NT2/D1 (cell line): ENCODE measurements at regions not wholly inside any gene's neighbourhood (a gene's known extent, or its start where the extent isn't known, plus 50 kb on each side); places are given as distances from the start of the nearest gene placed in this dataset.
"Not testable (repeated sequence)": the region's sequence is repeated elsewhere in the genome, so short reads cannot be mapped to it uniquely, and the experiment has no call there.

Experiments
- DNase-seq: peaks from one replicate; pipeline ENCODE4 v3.0.0-alpha.2; 2011; ENCODE audit warnings: low read depth, low spot score
- H3K27me3 ChIP-seq: 2 replicates; pipeline ENCODE4 v1.6.0; 2011; ENCODE audit warnings: mild to moderate bottlenecking; ENCODE audit not compliant: insufficient read length, insufficient read depth
- H3K36me3 ChIP-seq: 2 replicates; pipeline ENCODE4 v1.6.1; 2011; ENCODE audit warnings: mild to moderate bottlenecking, low read length, mixed read lengths; ENCODE audit not compliant: insufficient read depth, insufficient read length
- H3K4me1 ChIP-seq: 2 replicates; pipeline ENCODE4 v1.5.1; 2011; ENCODE audit not compliant: insufficient read depth, insufficient read length
- H3K4me3 ChIP-seq: 2 replicates; pipeline ENCODE4 v1.5.1; 2011; ENCODE audit warnings: low read depth; ENCODE audit not compliant: insufficient read length
- H3K9ac ChIP-seq: 2 replicates; pipeline ENCODE4 v1.6.0; 2011; ENCODE audit warnings: low read depth; ENCODE audit not compliant: insufficient read length
- H3K9me3 ChIP-seq: 2 replicates; pipeline ENCODE4 v1.5.1; 2011; ENCODE audit warnings: mild to moderate bottlenecking, low read length; ENCODE audit not compliant: insufficient read depth
- SUZ12 ChIP-seq: IDR thresholded peaks from 2 replicates; pipeline ENCODE4 v1.6.1; 2011; ENCODE audit not compliant: insufficient read length, insufficient read depth; ENCODE audit errors: extremely low read depth
- YY1 ChIP-seq: IDR thresholded peaks from 2 replicates; pipeline ENCODE4 v1.6.1; 2011; ENCODE audit not compliant: insufficient read length, insufficient read depth
- ZNF274 ChIP-seq: IDR thresholded peaks from 2 replicates; pipeline ENCODE4 v1.6.1; 2011; ENCODE audit warnings: mild to moderate bottlenecking, low read depth, low read length

GRCh38 chr21:31819692-31820091 lies 53.1 kb upstream of the HUNK start:
- not testable (repeated sequence) for H3K9ac ChIP-seq, H3K4me1 ChIP-seq, H3K4me3 ChIP-seq, H3K36me3 ChIP-seq, DNase-seq, H3K27me3 ChIP-seq
- H3K9me3 ChIP-seq = peaks cover 20% of the 10 kb centered on the region

GRCh38 chr21:31814356-31814755 lies 58.5 kb upstream of the HUNK start:
- H3K9me3 ChIP-seq, DNase-seq, H3K4me1 ChIP-seq, H3K4me3 ChIP-seq, H3K9ac ChIP-seq, H3K36me3 ChIP-seq, H3K27me3 ChIP-seq: not testable (repeated sequence)

DNA sequence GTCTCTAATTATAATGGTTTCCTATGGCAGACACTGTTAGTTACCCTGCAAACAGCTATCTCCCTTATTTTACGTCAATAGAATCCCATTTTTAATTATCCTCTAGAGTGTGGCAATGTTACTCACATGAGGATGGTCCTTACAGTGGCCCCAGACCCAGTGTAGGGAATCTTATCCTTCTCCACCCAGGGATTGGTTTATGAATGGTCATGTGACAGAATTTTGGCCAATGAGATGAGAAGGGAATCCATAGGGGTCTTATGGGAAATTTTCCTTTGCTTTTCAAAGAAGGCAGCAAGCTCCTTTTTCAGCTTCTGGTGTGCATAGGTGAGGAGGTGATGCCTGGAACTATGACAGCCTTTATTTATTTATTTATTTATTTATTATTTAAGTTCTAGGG lies 59.0 kb upstream of the HUNK start:
- no peak for DNase-seq
- no peaks in the 10 kb centered on the region for H3K36me3 ChIP-seq
- H3K4me1 ChIP-seq = no peaks in the 10 kb centered on the region
- H3K9me3 ChIP-seq = no peaks in the 10 kb centered on the region
- H3K27me3 ChIP-seq = no peaks in the 10 kb centered on the region
- no peak for TF ChIP-seq ZNF274
- no peak for TF ChIP-seq YY1
- no peak for TF ChIP-seq SUZ12
- no peak overlapping the region for H3K9ac ChIP-seq
- no peak overlapping the region for H3K4me3 ChIP-seq

- no peaks in the 10 kb centered on the region for H3K36me3 ChIP-seq
- H3K9me3 ChIP-seq = no peaks in the 10 kb centered on the region
- H3K9ac ChIP-seq = no peak overlapping the region
- peaks cover 8% of the 10 kb centered on the region for H3K4me1 ChIP-seq
- TF ChIP-seq YY1 (no peak), SUZ12 (no peak), ZNF274 (no peak)
- no peak overlapping the region for H3K4me3 ChIP-seq
- H3K27me3 ChIP-seq = no peaks in the 10 kb centered on the region
- no peak for DNase-seq
These were observed 68.8 kb upstream of the HUNK start for GRCh38 chr21:31804008-31804394.

GRCh38 chr21:31803039-31804007 lies 69.5 kb upstream of the HUNK start:
- no peaks in the 10 kb centered on the region for H3K36me3 ChIP-seq
- no peak overlapping the region for H3K9ac ChIP-seq
- H3K4me3 ChIP-seq = no peak overlapping the region
- no peaks in the 10 kb centered on the region for H3K27me3 ChIP-seq
- no peak for TF ChIP-seq YY1
- TF ChIP-seq SUZ12 = no peak
- no peak for TF ChIP-seq ZNF274
- DNase-seq = no peak
- peaks cover 8% of the 10 kb centered on the region for H3K4me1 ChIP-seq
- H3K9me3 ChIP-seq = no peaks in the 10 kb centered on the region

GRCh38 chr21:31802331-31802730 lies 70.4 kb upstream of the SCAF4 start:
- no peak overlapping the region for H3K9ac ChIP-seq
- TF ChIP-seq YY1 (no peak), ZNF274 (no peak), SUZ12 (no peak)
- H3K36me3 ChIP-seq = no peaks in the 10 kb centered on the region
- no peaks in the 10 kb centered on the region for H3K9me3 ChIP-seq
- no peak overlapping the region for H3K4me3 ChIP-seq
- H3K27me3 ChIP-seq = no peaks in the 10 kb centered on the region
- H3K4me1 ChIP-seq = peaks cover 8% of the 10 kb centered on the region
- DNase-seq = peak; percentile 18

DNA sequence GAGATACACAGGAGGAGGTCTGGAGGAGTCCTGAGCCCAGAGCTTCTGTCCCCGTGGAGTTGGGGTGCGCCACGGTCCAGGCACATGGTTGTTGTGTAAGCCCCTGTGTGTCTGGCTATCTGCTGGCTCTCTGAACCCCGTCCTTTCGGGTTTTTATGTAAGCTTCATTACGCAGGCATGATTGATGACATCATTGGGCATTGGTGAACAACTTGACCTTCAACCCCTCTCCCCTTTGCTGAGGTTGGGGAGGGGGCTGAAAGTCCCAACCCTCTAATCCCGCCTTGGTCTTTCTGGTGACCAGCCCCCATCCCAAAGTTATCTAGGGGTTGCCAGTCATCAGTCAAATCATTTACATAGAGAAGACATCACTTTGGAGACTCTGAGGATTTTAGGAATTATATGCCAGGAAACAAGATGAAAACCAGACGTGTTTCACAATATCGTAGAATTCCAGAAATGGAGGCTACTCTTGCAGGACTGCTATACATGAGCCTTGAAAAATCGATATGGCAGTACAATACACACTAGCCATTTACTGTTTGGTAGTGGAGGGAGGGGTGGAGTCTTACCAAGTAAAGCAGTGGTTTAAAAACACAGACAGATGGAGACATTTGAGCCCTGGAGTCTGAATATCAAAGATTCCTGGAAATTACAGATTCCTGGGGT lies 69.8 kb upstream of the SCAF4 start:
- no peak for DNase-seq
- TF ChIP-seq SUZ12 (no peak), ZNF274 (no peak), YY1 (no peak)
- no peak overlapping the region for H3K9ac ChIP-seq
- H3K4me1 ChIP-seq = peaks cover 8% of the 10 kb centered on the region
- H3K36me3 ChIP-seq = no peaks in the 10 kb centered on the region
- no peaks in the 10 kb centered on the region for H3K9me3 ChIP-seq
- H3K27me3 ChIP-seq = no peaks in the 10 kb centered on the region
- H3K4me3 ChIP-seq = no peak overlapping the region
